H1 (cell line): ENCODE measurements at regions not wholly inside any gene's neighbourhood (a gene's known extent, or its start where the extent isn't known, plus 50 kb on each side); places are given as distances from the start of the nearest gene placed in this dataset.

Source experiments
- CTCF ChIA-PET: fragments of 300-600 bp; sonication (Branson Sonifier 250); formaldehyde crosslinking; loops from one replicate; lab custom pipeline; 2021; ENCODE audit not compliant: partially characterized antibody; lab: Charles Lee
- POLR2A ChIA-PET: fragments of 300-600 bp; sonication (Branson Sonifier 250); formaldehyde crosslinking; loops from one replicate; lab custom pipeline; 2021; ENCODE audit warnings: inconsistent platforms; ENCODE audit not compliant: partially characterized antibody; lab: Charles Lee
- DNase-seq, 2 experiments: peaks; one replicate each; pipeline versions ENCODE4 v3.0.0 to v3.0.0-alpha.2; 2010 to 2022; ENCODE audit warnings: low spot score in 2 of 2, low read depth in 1 of 2, mixed read lengths in 1 of 2
- FAIRE-seq: peaks from 2 replicates; lab custom pipeline; 2011; peaks lifted over from hg19 to GRCh38; lab: Jason Lieb, UNC
- H2AFZ ChIP-seq: 2 replicates; pipeline ENCODE4 v1.8.1; 2012; ENCODE audit warnings: low read length, inconsistent platforms
- H2AK5ac ChIP-seq: 2 replicates; pipeline ENCODE4 v1.6.1; 2013; ENCODE audit warnings: low read depth, low read length
- H2BK120ac ChIP-seq: replicated peaks from 2 replicates; pipeline ENCODE3; 2013; ENCODE audit warnings: low read depth, low read length, inconsistent platforms
- H2BK12ac ChIP-seq: 2 replicates; pipeline ENCODE4 v1.6.1; 2013; ENCODE audit warnings: low read depth, low read length
- H2BK15ac ChIP-seq: 2 replicates; pipeline ENCODE4 v1.6.1; 2013; ENCODE audit warnings: low read length
- H2BK20ac ChIP-seq: 2 replicates; pipeline ENCODE4 v1.6.1; 2013; ENCODE audit warnings: low read length
- H2BK5ac ChIP-seq: 2 replicates; pipeline ENCODE4 v1.6.1; 2013; ENCODE audit warnings: low read depth, low read length
- H3K14ac ChIP-seq: 2 replicates; pipeline ENCODE4 v1.6.1; 2013; ENCODE audit warnings: inconsistent platforms; ENCODE audit not compliant: insufficient read length
- H3K18ac ChIP-seq: 2 replicates; pipeline ENCODE4 v1.6.1; 2013; ENCODE audit warnings: low read length; ENCODE audit errors: extremely low read depth
- H3K23ac ChIP-seq: 2 replicates; pipeline ENCODE4 v1.6.1; 2013; ENCODE audit warnings: inconsistent platforms; ENCODE audit not compliant: insufficient read length
- H3K23me2 ChIP-seq: 2 replicates; pipeline ENCODE4 v1.6.1; 2013; ENCODE audit warnings: low read depth, low read length
- H3K27ac ChIP-seq: 2 replicates; pipeline ENCODE4 v1.6.1; 2011; ENCODE audit warnings: low read depth, low read length, inconsistent platforms
- H3K27me3 ChIP-seq, 4 experiments: replicated peaks in 1 of 4; 1 replicate in 1 of 4; 2 replicates in 3 of 4; pipeline versions ENCODE4 v1.6.1 to v1.8.1; 2011 to 2013; ENCODE audit warnings: low read length in 3 of 4, mild to moderate bottlenecking in 3 of 4, inconsistent platforms in 2 of 4, mixed read lengths in 2 of 4, moderate library complexity in 1 of 4; ENCODE audit not compliant: control insufficient read depth in 3 of 4, insufficient read depth in 3 of 4; ENCODE audit errors: extremely low read depth in 1 of 4
- H3K36me3 ChIP-seq, 4 experiments: 2 replicates each; pipeline versions ENCODE4 v1.6.1 to v1.8.1; 2011 to 2013; ENCODE audit warnings: mild to moderate bottlenecking in 4 of 4, low read length in 3 of 4, moderate library complexity in 2 of 4, control low read depth in 1 of 4, inconsistent platforms in 1 of 4; ENCODE audit not compliant: insufficient read depth in 4 of 4, control insufficient read depth in 2 of 4
- H3K4ac ChIP-seq: replicated peaks from 2 replicates; pipeline ENCODE3; 2013; ENCODE audit warnings: low read length, low read depth, mixed read lengths, inconsistent platforms; ENCODE audit not compliant: insufficient read length
- H3K4me1 ChIP-seq, 4 experiments: replicated peaks in 1 of 4; 1 replicate in 1 of 4; 2 replicates in 3 of 4; pipeline versions ENCODE4 v1.6.1 to v1.8.1; 2011 to 2013; ENCODE audit warnings: low read length in 3 of 4, inconsistent platforms in 2 of 4, mixed read lengths in 1 of 4; ENCODE audit not compliant: insufficient read depth in 4 of 4, control insufficient read depth in 3 of 4
- H3K4me2 ChIP-seq, 2 experiments: 2 replicates each; pipeline versions ENCODE4 v1.6.1 to v1.8.1; 2011 to 2013; ENCODE audit warnings: low read depth in 2 of 2, low read length in 2 of 2, control low read depth in 1 of 2, inconsistent platforms in 1 of 2, mild to moderate bottlenecking in 1 of 2; ENCODE audit not compliant: insufficient read depth in 1 of 2
- H3K4me3 ChIP-seq, 4 experiments: fragments of 200-600, 300-600 bp in 1 of 4; sonication (generic), shearing (Covaris generic), sonication (Bioruptor Twin) in 1 of 4; 2 replicates each; pipeline versions ENCODE4 v1.5.1 to v1.8.1; 2011 to 2016; ENCODE audit warnings: low read length in 4 of 4, low read depth in 3 of 4, control low read depth in 2 of 4, inconsistent platforms in 2 of 4, mild to moderate bottlenecking in 2 of 4, mixed read lengths in 1 of 4, moderate library complexity in 1 of 4; ENCODE audit not compliant: insufficient read depth in 2 of 4; ENCODE audit errors: extremely low read depth in 1 of 4
- H3K56ac ChIP-seq: replicated peaks from 2 replicates; pipeline ENCODE3; 2013; ENCODE audit warnings: low read depth, mild to moderate bottlenecking, mixed read lengths, low read length, inconsistent platforms; ENCODE audit not compliant: insufficient read length
- H3K79me1 ChIP-seq: 2 replicates; pipeline ENCODE4 v1.6.1; 2013; ENCODE audit warnings: low read depth, low read length, control low read depth
- H3K79me2 ChIP-seq, 2 experiments: 2 replicates each; pipeline versions ENCODE4 v1.6.1 to v1.8.1; 2012 to 2013; ENCODE audit warnings: low read length in 2 of 2, mild to moderate bottlenecking in 2 of 2, inconsistent platforms in 1 of 2; ENCODE audit not compliant: insufficient read depth in 2 of 2, control insufficient read depth in 1 of 2
- H3K9ac ChIP-seq, 4 experiments: replicated peaks in 1 of 4; 1 replicate in 1 of 4; 2 replicates in 3 of 4; pipeline versions ENCODE4 v1.6.1 to v1.8.1; 2011 to 2013; ENCODE audit warnings: low read depth in 3 of 4, low read length in 3 of 4, control low read depth in 2 of 4, mild to moderate bottlenecking in 2 of 4, moderate library complexity in 2 of 4, inconsistent platforms in 1 of 4; ENCODE audit errors: extremely low read depth in 1 of 4
- H3K9me3 ChIP-seq, 2 experiments: 2 replicates each; pipeline versions ENCODE4 v1.6.1 to v1.8.1; 2012 to 2013; ENCODE audit warnings: mild to moderate bottlenecking in 2 of 2, moderate library complexity in 2 of 2, control low read depth in 1 of 2, inconsistent platforms in 1 of 2, low read depth in 1 of 2, low read length in 1 of 2, mixed read lengths in 1 of 2; ENCODE audit not compliant: insufficient read depth in 2 of 2
- H4K20me1 ChIP-seq, 2 experiments: replicated peaks in 1 of 2; 2 replicates each; pipeline versions ENCODE3 to v1.8.1; 2011 to 2013; ENCODE audit warnings: inconsistent platforms in 2 of 2, low read length in 2 of 2, mild to moderate bottlenecking in 1 of 2; ENCODE audit not compliant: insufficient read depth in 2 of 2, control insufficient read depth in 1 of 2
- H4K5ac ChIP-seq: 2 replicates; pipeline ENCODE4 v1.6.1; 2013; ENCODE audit warnings: low read length, low read depth, mixed read lengths, inconsistent platforms; ENCODE audit not compliant: insufficient read length
- H4K8ac ChIP-seq: 2 replicates; pipeline ENCODE4 v1.8.0; 2013; ENCODE audit warnings: mild to moderate bottlenecking, moderate library complexity, low read length, inconsistent platforms; ENCODE audit not compliant: insufficient read depth; ENCODE audit errors: extremely low read depth
- H4K91ac ChIP-seq: replicated peaks from 2 replicates; pipeline ENCODE3; 2013; ENCODE audit warnings: low read length, mixed read lengths, inconsistent platforms; ENCODE audit not compliant: insufficient read length
- WGBS, 2 experiments: shearing (Covaris generic) in 1 of 2; methylation state at CpG; one replicate each; pipeline versions ENCODE4 v1.1.6 to v1.1.7; 2013 to 2015; ENCODE audit warnings: low lambda C conversion rate in 2 of 2, mixed read lengths in 2 of 2, inconsistent platforms in 1 of 2, low coverage in 1 of 2, missing lambda C conversion rate in 1 of 2; ENCODE audit not compliant: insufficient replicate concordance in 2 of 2, insufficient coverage in 1 of 2, insufficient read length in 1 of 2; ENCODE audit errors: extremely low coverage in 1 of 2, missing lambda C conversion rate in 1 of 2; 5-methylcytosine and 5-hydroxymethylcytosine counted together

- H3K4me2 ChIP-seq = no peak overlapping the region
- no peak overlapping the region for H3K4me3 ChIP-seq
- H3K36me3 ChIP-seq = no peaks in the 10 kb centered on the region
- FAIRE-seq (no peak), DNase-seq (no peak)
- ChIA-PET POLR2A (no interaction called here), CTCF (no interaction called here)
- no peak overlapping the region for H4K5ac ChIP-seq
- H2BK20ac ChIP-seq = no peak overlapping the region
- no peak overlapping the region for H3K9ac ChIP-seq
- H4K8ac ChIP-seq = no peak overlapping the region
- no peak overlapping the region for H2BK15ac ChIP-seq
- no peaks in the 10 kb centered on the region for H3K79me2 ChIP-seq
- H3K23me2 ChIP-seq = no peaks in the 10 kb centered on the region
- no peaks in the 10 kb centered on the region for H3K4me1 ChIP-seq
- no peaks in the 10 kb centered on the region for H3K79me1 ChIP-seq
- no peaks in the 10 kb centered on the region for H4K20me1 ChIP-seq
- 78% methylated on average over 9 of the region's 9 CpGs; no CpG with 5 or more reads in 1 of the 2 experiments for WGBS, 2 experiments
- no peak overlapping the region for H3K56ac ChIP-seq
- H3K18ac ChIP-seq = no peak overlapping the region
- H3K14ac ChIP-seq = no peak overlapping the region
- no peaks in the 10 kb centered on the region for H3K9me3 ChIP-seq
- H3K27ac ChIP-seq = no peak overlapping the region
- H2BK12ac ChIP-seq = no peak overlapping the region
- no peak overlapping the region for H2BK120ac ChIP-seq
- no peak overlapping the region for H4K91ac ChIP-seq
- H3K4ac ChIP-seq = no peak overlapping the region
- H2AFZ ChIP-seq = no peak overlapping the region
- no peak overlapping the region for H3K23ac ChIP-seq
- H2AK5ac ChIP-seq = no peak overlapping the region
- no peaks in the 10 kb centered on the region for H3K27me3 ChIP-seq
- H2BK5ac ChIP-seq = no peak overlapping the region
Observed at GRCh38 chr9:86500667-86501435, 146.6 kb upstream of the TUT7 start.
